ENCODE measurements at regions not wholly inside any gene's neighbourhood (a gene's known extent, or its start where the extent isn't known, plus 50 kb on each side); places are given as distances from the start of the nearest gene placed in this dataset.

DNA sequence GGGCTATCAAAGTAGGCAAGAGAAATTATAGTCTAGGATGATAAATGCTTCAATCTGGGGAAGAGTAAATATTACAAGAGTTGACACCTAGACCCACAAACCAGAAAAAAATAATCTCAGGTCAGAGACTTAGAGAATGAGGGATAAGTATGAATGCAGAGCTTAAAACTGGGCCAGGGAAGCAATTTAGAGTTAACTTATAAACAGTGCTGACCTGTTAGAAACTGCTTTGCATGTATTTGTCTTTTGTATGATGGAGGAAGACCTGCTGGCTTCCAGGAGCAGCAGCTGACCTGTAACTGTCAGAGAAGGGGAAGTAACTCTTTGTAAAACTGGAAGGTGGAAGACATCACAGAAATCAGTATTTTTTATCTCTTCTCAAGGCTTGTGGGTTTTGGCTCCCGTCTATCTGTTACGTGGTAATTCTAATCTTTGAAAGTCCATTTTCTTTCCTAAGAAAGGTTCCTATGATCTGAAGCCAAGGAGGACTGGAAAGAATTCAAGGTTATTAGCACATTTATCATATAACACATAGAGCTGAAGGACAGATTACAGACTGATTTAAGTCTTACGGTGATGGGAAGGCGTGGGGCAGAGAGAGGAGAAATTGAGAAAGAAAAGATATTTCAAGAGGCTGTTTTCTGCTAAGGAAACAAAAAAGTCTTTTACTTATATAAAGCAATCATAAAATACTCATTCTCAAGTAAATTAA is 114.7 kb upstream of the ADAMTS19 start (continued):
- TF ChIP-seq, protein P1, sequence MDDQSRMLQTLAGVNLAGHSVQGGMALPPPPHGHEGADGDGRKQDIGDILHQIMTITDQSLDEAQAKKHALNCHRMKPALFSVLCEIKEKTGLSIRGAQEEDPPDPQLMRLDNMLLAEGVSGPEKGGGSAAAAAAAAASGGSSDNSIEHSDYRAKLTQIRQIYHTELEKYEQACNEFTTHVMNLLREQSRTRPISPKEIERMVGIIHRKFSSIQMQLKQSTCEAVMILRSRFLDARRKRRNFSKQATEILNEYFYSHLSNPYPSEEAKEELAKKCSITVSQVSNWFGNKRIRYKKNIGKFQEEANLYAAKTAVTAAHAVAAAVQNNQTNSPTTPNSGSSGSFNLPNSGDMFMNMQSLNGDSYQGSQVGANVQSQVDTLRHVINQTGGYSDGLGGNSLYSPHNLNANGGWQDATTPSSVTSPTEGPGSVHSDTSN (CRISPR knock-in tag; IDR thresholded peaks at IDR 0.05), result no peak

DNA sequence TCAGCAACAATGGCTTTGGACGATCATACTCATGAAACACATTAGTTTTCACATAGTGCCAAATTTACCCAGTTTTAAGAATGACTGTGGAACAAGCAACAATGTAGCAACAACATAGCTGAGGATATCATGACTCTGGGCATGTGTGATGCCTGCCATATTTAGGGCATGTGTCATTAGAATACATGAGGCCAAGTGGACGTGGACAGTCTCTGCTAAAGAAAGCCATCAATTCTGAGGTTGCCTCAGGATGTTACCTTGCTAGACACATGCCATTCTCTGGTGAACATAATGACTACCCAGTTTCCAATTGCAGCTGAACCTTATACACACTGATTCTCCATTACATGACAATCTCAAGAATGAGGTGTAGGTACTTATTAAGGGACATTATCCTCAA is 103.3 kb upstream of the ADAMTS19 start:
- no peak for TF ChIP-seq ZBTB8A (tag by site-specific recombination; IDR thresholded peaks at IDR 0.05)
- TF ChIP-seq ZNF146 (tag by site-specific recombination; IDR thresholded peaks at IDR 0.05), result no peak
- TF ChIP-seq, protein P2, sequence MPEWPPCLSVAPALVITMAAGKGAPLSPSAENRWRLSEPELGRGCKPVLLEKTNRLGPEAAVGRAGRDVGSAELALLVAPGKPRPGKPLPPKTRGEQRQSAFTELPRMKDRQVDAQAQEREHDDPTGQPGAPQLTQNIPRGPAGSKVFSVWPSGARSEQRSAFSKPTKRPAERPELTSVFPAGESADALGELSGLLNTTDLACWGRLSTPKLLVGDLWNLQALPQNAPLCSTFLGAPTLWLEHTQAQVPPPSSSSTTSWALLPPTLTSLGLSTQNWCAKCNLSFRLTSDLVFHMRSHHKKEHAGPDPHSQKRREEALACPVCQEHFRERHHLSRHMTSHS (tag by site-specific recombination; IDR thresholded peaks at IDR 0.05), result no peak
- no peak for TF ChIP-seq ZNF133 (tag by site-specific recombination; IDR thresholded peaks at IDR 0.05)
- TF ChIP-seq, protein P3, sequence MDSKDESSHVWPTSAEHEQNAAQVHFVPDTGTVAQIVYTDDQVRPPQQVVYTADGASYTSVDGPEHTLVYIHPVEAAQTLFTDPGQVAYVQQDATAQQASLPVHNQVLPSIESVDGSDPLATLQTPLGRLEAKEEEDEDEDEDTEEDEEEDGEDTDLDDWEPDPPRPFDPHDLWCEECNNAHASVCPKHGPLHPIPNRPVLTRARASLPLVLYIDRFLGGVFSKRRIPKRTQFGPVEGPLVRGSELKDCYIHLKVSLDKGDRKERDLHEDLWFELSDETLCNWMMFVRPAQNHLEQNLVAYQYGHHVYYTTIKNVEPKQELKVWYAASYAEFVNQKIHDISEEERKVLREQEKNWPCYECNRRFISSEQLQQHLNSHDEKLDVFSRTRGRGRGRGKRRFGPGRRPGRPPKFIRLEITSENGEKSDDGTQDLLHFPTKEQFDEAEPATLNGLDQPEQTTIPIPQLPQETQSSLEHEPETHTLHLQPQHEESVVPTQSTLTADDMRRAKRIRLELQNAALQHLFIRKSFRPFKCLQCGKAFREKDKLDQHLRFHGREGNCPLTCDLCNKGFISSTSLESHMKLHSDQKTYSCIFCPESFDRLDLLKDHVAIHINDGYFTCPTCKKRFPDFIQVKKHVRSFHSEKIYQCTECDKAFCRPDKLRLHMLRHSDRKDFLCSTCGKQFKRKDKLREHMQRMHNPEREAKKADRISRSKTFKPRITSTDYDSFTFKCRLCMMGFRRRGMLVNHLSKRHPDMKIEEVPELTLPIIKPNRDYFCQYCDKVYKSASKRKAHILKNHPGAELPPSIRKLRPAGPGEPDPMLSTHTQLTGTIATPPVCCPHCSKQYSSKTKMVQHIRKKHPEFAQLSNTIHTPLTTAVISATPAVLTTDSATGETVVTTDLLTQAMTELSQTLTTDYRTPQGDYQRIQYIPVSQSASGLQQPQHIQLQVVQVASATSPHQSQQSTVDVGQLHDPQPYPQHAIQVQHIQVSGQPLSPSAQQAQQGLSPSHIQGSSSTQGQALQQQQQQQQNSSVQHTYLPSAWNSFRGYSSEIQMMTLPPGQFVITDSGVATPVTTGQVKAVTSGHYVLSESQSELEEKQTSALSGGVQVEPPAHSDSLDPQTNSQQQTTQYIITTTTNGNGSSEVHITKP (tag by site-specific recombination; IDR thresholded peaks at IDR 0.05), result no peak
- TF ChIP-seq ZIC2 (tag by site-specific recombination; IDR thresholded peaks at IDR 0.05), result no peak
- TF ChIP-seq ZNF266 (tag by site-specific recombination; IDR thresholded peaks at IDR 0.05; ENCODE audit: low read depth), result no peak
- TF ChIP-seq, protein P4, sequence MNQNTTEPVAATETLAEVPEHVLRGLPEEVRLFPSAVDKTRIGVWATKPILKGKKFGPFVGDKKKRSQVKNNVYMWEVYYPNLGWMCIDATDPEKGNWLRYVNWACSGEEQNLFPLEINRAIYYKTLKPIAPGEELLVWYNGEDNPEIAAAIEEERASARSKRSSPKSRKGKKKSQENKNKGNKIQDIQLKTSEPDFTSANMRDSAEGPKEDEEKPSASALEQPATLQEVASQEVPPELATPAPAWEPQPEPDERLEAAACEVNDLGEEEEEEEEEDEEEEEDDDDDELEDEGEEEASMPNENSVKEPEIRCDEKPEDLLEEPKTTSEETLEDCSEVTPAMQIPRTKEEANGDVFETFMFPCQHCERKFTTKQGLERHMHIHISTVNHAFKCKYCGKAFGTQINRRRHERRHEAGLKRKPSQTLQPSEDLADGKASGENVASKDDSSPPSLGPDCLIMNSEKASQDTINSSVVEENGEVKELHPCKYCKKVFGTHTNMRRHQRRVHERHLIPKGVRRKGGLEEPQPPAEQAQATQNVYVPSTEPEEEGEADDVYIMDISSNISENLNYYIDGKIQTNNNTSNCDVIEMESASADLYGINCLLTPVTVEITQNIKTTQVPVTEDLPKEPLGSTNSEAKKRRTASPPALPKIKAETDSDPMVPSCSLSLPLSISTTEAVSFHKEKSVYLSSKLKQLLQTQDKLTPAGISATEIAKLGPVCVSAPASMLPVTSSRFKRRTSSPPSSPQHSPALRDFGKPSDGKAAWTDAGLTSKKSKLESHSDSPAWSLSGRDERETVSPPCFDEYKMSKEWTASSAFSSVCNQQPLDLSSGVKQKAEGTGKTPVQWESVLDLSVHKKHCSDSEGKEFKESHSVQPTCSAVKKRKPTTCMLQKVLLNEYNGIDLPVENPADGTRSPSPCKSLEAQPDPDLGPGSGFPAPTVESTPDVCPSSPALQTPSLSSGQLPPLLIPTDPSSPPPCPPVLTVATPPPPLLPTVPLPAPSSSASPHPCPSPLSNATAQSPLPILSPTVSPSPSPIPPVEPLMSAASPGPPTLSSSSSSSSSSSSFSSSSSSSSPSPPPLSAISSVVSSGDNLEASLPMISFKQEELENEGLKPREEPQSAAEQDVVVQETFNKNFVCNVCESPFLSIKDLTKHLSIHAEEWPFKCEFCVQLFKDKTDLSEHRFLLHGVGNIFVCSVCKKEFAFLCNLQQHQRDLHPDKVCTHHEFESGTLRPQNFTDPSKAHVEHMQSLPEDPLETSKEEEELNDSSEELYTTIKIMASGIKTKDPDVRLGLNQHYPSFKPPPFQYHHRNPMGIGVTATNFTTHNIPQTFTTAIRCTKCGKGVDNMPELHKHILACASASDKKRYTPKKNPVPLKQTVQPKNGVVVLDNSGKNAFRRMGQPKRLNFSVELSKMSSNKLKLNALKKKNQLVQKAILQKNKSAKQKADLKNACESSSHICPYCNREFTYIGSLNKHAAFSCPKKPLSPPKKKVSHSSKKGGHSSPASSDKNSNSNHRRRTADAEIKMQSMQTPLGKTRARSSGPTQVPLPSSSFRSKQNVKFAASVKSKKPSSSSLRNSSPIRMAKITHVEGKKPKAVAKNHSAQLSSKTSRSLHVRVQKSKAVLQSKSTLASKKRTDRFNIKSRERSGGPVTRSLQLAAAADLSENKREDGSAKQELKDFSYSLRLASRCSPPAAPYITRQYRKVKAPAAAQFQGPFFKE (tag by site-specific recombination; IDR thresholded peaks at IDR 0.05; ENCODE audit: borderline replicate concordance), result no peak
- TF ChIP-seq ZNF140 (tag by site-specific recombination; IDR thresholded peaks at IDR 0.05), result no peak
- TF ChIP-seq KLF16 (tag by site-specific recombination; IDR thresholded peaks at IDR 0.05), result no peak
- no peak for TF ChIP-seq ZNF561 (tag by site-specific recombination; IDR thresholded peaks at IDR 0.05; ENCODE audit: borderline replicate concordance)
- no peak for TF ChIP-seq ZNF791 (tag by site-specific recombination; IDR thresholded peaks at IDR 0.05)
- TF ChIP-seq, protein P5, sequence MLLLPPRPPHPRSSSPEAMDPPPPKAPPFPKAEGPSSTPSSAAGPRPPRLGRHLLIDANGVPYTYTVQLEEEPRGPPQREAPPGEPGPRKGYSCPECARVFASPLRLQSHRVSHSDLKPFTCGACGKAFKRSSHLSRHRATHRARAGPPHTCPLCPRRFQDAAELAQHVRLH (tag by site-specific recombination; IDR thresholded peaks at IDR 0.05), result no peak
- no peak overlapping the region for H3K27ac ChIP-seq (ENCODE audit: extremely low read depth, low read depth, low read length)
- H3K9me3 ChIP-seq (ENCODE audit: control insufficient read depth, insufficient read depth, low read depth, low read length), result no peaks in the 10 kb centered on the region
- H3K36me3 ChIP-seq (ENCODE audit: control insufficient read depth in 2 of 2, insufficient read depth in 1 of 2, low read length in 2 of 2), result no peaks in the 10 kb centered on the region
- ChIA-PET CTCF (no interaction called here), POLR2A (no interaction called here)
- H3K4me3 ChIP-seq (ENCODE audit: low read depth, low read length), result no peak overlapping the region
- H3K4me1 ChIP-seq (ENCODE audit: control insufficient read depth, insufficient read depth, low read length), result no peaks in the 10 kb centered on the region

Measured in HEK293 (cell line).